Epidermal melanocyte (primary cell): ENCODE measurements at regions not wholly inside any gene's neighbourhood (a gene's known extent, or its start where the extent isn't known, plus 50 kb on each side); places are given as distances from the start of the nearest gene placed in this dataset.
"Not testable (repeated sequence)": the region's sequence is repeated elsewhere in the genome, so short reads cannot be mapped to it uniquely, and the experiment has no call there.

Experiments
- DNase-seq: peaks from one replicate; pipeline ENCODE4 v3.0.0; 2011; ENCODE audit warnings: low spot score; ENCODE audit not compliant: insufficient read length

- not testable (repeated sequence) for DNase-seq
These were observed 842.8 kb upstream of the COBL start for GRCh38 chr7:52159421-52159820.

- DNase-seq = no peak
These were observed 837.8 kb upstream of the COBL start for GRCh38 chr7:52154382-52154781.

GRCh38 chr7:52151559-52151958, 835.0 kb upstream of the COBL start:
- no peak for DNase-seq

GRCh38 chr7:52150952-52151351, 834.3 kb upstream of the COBL start:
- DNase-seq = no peak

GRCh38 chr7:52146871-52147634, 830.4 kb upstream of the COBL start:
- DNase-seq = no peak

- DNase-seq = no peak
These were observed 826.6 kb upstream of the COBL start for GRCh38 chr7:52143219-52143618.

GRCh38 chr7:52140851-52141250, 824.2 kb upstream of the COBL start:
- DNase-seq = no peak

GRCh38 chr7:52135403-52135802, 818.8 kb upstream of the COBL start:
- no peak for DNase-seq

GRCh38 chr7:52129278-52129677, 812.7 kb upstream of the COBL start:
- DNase-seq = no peak

- DNase-seq = no peak
These were observed 804.3 kb upstream of the COBL start for GRCh38 chr7:52120912-52121311.

GRCh38 chr7:52119537-52119936, 802.9 kb upstream of the COBL start:
- no peak for DNase-seq

GRCh38 chr7:52114509-52114908, 797.9 kb upstream of the COBL start:
- DNase-seq = no peak

GRCh38 chr7:52114056-52114455, 797.4 kb upstream of the COBL start:
- no peak for DNase-seq

GRCh38 chr7:52107355-52107754, 790.7 kb upstream of the COBL start:
- no peak for DNase-seq

GRCh38 chr7:52095861-52096260, 779.3 kb upstream of the COBL start:
- no peak for DNase-seq

GRCh38 chr7:52091996-52092395, 775.4 kb upstream of the COBL start:
- no peak for DNase-seq

GRCh38 chr7:52091101-52091500, 774.5 kb upstream of the COBL start:
- DNase-seq = no peak

GRCh38 chr7:52088008-52088901, 771.6 kb upstream of the COBL start:
- no peak for DNase-seq

- no peak for DNase-seq
These were observed 769.0 kb upstream of the COBL start for GRCh38 chr7:52085610-52086009.

- no peak for DNase-seq
These were observed 763.9 kb upstream of the COBL start for GRCh38 chr7:52080493-52080892.

GRCh38 chr7:52079726-52080125, 763.1 kb upstream of the COBL start:
- no peak for DNase-seq

- no peak for DNase-seq
These were observed 761.0 kb upstream of the COBL start for GRCh38 chr7:52077571-52077970.

GRCh38 chr7:52074912-52075311, 758.3 kb upstream of the COBL start:
- DNase-seq = no peak
